HG03565 (cell line): ENCODE measurements at regions not wholly inside any gene's neighbourhood (a gene's known extent, or its start where the extent isn't known, plus 50 kb on each side); places are given as distances from the start of the nearest gene placed in this dataset.

Experiments used
- ATAC-seq: cut with Tn5 transposase; IDR thresholded peaks from one replicate; pipeline ENCODE4 v1.9.1; 2021; ENCODE audit warnings: mild to moderate bottlenecking, moderate library complexity; ENCODE audit not compliant: unreplicated experiment

DNA sequence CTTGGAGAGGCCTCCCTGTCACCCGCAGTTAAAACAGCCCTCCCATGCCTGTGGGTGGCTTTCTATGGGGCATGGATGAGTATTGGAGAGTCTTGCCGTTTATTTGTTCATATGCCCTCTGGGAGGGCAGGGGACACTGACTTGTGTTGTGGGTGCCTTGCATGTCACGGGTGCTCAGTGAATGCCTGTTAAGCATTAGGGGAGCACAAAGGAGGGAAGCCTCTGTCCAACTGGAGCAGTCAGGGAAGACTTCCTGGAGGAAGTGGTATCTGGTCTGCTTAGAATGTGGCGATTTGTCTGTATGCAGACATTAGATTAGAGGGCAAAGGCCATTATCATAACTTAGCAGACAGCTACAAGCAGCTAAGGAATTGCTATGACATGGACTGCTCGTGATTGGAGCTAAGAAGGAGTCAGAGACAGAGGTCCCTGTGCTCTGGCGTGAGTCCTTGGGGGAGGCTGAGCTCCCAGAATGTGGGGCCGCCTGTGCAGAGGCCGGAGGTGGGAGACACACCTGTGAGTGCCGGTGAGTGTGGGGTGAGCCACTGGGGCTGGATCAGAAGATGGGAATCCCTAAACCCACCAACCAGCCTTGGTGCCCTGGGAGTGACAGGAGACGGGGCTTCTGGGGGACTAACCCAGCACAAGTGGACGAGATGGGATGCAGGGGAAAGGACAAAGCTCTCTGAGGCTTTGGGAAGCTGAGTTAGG is 286.1 kb downstream of the SEC14L1 start:
- no peak for ATAC-seq

- ATAC-seq = no peak
These were observed 286.7 kb downstream of the SEC14L1 start for GRCh38 chr17:77427391-77427991.

DNA sequence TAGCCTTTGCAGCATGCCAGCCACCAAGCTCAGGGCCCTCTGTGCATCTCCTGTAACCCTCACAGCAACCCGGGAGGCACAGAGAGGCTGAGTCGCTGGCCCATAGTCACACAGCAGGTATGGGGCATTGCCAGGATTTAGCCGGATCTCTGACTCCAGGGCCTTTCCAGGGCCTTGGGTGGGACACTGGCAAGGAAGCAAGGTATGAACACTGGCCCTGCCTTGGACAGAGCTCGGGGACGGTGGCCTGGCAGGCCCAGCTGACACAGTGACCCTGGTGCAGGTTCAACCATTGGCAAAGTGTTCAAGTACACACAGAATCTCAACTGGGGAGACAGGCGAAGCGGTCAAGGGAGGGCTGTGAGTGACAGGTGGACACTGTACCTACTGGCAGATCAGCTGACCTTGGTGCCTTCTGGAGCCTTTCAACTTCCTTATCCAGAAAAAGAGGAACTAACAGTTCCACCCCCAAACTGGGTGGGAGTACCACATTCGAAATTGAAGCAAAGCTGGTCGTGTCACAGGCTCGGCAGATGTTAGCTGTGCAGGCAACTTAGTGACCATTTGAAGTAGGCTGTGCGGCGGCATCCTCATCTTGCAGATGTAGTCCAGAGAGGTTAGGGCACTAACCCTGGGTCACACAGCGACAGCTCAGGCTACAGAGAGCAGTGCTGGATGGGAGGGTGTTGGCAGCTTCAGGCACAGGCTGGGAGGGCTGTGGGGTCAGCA is 287.4 kb downstream of the SEC14L1 start:
- no peak for ATAC-seq

DNA sequence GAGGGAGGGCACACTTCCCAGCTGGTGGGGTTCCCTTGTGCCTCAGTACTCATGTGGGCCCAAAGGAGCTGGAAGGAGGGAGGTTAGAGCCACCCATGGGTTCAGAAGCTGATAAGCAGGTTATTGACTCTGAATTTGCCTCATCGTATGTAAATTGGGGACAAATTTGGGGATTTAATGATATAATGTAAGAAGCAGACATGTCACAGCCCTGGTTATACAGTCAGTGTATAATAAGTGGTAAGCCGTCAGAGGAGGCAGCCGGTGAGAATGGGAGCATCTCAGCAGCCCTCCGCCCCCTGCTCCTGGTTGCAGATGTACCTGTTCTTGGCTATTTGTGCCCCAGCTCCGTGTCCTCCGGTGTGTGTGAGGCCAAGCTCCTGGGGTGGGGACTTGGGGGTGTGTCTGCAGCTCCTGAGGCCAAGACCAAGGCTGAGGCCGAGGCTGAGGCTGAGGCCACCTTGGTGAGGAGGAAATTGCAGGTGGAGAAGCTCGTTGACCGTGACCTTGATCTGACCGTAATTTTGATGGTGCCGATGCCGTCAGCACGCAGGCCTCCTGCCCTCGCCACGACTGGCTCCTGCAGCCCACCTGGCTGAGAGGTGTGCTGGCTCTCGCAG is 288.1 kb downstream of the SEC14L1 start:
- ATAC-seq = no peak

DNA sequence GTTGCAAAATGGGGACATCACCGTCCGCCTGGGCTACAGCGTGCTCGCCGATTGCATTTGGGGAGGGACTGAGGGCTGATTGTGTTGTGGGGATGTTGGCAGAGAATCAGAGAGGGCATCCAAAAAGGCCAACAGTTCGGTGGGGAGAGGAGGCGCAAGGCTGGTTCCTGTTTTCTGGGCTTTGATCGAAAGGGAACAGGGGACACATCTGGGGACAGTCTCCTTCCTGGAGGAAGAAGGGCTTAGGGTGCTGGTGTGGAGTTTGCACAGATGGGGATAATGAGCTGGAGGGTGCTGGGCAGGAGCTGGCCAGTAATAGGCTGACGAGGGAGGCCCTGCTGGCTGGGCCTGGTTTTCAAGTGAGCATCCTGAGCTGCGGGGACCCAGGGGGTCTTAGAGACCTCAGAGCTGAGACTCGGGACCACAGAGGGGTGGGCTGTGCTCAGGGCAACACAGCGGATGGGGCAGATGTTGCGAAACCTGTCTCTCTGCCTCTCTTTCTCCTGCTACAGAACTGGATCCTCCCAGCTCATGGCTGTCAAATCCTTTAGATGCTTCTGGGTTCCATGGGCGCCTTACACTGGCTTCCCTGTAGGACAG is 288.7 kb downstream of the SEC14L1 start:
- no peak for ATAC-seq

DNA sequence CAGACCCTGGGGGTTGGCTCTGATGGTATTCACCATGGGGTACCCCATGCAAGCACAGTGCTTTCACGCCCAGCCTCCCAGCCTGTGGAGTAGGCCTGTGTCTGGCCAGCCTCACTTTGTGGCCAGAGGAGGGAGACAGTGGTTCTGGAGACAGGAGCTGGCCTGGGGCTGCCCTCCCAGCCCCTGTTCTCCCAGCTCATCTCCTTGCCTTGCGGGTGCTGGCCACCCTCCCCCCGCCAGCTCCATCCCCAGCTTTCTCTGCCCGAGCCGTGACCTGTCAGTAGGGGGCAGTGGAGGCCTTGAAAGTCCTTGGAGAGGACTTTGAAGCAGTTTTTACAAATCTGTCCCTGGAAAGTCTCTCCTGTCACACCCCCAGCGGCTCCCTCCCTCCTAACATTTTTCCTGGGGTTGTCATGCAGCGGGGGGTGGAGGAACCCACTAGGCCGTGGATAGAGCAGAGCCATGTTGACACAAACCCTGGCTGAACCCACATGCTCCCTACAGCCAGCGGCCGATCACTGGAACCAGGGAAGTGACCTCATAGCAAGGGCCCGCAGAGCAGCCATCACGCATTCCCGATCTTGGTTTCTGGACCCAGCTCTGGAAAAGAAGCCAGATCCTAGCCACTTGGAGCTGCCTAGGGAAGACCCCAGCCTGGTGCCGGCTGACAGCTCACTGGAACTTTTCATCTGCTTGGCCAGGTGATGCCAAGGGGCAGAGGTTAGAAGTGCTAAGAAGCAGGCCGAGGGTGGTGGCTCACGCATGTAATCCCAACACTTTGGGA is 289.4 kb downstream of the SEC14L1 start:
- no peak for ATAC-seq

DNA sequence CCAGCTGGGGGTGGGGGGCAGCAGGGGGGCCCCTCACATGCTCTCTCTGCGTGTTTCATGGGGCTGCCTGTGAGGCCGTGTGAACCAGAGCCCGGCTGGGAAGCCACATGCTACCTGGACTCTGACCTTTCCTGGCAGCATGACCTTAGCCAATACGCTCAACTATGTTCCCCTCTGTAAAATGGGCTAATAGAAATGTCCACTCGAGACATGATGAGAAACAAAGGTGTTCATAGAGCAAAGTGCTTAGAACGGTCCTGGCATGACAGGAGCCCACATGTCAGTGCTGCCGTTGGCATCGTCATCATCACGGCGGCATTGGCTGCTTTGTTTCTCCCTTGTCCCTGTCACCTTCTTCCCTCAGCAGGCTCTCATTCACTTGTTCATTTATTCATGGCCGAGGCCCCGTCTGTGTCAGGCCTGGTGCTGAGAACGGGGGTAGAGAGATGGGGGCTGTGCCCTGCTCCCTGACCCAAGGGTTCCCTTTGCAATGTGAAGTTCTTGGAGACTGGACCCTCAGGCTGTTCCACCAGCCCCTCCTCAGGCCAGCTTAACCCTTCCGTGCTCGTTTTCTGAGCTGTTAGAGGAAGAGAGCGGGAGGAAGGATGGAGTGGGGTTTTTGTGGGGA is 291.4 kb downstream of the SEC14L1 start:
- no peak for ATAC-seq

DNA sequence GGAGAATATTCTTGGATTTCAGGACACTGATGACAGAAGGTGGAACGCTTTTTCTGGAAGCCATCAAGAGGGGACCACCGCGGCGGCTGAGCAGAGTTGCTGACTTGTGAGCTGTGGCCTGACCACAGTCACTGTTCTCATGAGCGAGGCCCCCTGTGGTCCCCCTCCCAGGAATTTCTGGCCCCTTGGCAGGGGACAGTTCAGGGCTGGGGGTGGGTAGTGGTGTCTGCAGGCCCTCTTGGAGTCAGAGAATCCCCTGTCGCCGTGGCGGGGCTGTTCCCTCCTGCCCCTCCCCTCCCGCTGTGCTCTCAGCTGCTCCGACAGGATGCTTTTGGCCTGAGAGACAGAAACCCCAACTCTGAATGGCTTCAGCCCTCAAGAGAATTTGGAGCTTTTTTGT is 292.0 kb downstream of the SEC14L1 start:
- ATAC-seq = no peak

DNA sequence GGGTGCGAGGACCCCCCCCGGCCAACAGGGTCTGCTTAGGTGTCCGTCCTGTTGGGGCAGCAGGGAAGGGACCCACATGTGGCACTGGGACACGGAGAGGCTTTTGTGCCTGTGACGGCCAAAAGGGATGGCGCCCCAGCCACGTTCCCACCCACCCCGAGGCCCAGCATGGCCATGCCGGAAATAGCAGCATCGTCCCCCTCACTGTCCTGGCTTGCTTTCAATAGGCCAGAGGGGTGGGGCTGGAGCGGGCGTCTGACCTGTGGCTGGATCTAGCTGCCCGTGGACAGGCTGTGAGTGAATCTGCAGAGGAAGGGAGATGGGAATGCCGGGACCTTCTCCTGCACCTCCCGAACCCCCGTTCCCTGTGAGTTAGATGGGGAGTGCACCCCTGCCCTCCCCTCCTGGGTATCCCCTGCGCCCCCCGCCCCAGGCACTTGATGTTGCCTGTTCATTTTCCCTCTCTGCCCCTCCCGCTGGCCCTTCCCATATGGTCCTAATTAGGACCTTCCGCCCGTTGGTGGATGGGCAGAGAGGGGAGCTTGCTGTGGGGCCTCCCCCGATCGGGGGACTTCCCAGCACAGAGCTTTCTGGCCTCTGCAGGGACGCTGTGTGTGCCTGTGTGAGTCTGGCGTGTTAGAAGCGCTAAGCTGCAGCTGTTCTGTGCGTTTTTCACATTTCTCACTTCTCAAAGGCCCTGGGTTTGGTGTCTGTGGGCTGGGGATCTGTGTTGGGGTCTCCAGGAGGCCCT is 292.8 kb downstream of the SEC14L1 start:
- ATAC-seq = no peak

DNA sequence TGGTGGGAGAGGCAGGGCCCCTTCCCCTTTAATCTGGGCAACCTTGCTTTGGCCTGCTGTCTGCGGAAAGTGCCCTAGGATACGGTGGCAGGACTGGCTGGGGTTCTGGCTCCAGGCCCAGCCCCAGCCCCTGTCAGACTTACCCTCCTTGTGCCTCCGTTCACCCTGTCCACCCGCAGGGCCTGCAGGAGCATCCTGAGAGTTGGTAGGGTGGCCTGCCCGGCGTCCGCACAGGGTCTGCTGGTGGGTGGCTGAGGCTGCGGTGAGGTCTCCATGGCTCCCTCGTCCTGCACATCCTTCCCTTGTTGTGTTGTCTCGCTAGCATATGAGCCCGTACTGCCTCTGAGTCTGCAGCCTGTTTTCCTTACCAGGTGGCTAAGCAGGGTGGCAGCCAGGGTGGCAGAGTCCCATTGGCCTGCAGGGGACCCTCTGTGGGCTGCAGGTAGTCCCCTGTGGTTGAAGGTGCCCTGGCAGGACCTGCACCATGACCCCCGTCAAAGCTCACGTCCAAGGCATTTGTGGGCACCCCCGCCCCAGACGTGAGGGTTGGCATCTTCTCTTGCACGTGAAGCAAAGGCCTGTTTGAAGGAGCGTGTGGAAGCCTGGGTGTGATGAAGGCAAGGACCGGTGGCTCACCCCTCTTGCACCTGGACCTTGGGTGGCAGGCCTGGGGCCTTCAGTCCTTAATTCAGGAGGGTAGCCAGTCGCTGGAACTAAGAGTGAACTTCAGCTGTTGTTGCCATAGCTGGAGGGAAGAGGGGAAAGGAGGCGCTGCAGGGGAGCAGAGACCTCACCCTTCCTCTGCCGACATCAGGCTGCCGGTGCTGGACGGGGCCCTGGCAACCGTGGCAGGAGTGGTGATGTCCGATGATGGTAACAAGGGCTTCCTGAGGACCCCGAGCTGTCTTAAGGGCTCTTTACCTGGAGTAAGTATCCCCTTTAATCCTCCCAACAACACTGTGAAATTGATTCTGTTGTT is 293.7 kb downstream of the SEC14L1 start:
- ATAC-seq = no peak

DNA sequence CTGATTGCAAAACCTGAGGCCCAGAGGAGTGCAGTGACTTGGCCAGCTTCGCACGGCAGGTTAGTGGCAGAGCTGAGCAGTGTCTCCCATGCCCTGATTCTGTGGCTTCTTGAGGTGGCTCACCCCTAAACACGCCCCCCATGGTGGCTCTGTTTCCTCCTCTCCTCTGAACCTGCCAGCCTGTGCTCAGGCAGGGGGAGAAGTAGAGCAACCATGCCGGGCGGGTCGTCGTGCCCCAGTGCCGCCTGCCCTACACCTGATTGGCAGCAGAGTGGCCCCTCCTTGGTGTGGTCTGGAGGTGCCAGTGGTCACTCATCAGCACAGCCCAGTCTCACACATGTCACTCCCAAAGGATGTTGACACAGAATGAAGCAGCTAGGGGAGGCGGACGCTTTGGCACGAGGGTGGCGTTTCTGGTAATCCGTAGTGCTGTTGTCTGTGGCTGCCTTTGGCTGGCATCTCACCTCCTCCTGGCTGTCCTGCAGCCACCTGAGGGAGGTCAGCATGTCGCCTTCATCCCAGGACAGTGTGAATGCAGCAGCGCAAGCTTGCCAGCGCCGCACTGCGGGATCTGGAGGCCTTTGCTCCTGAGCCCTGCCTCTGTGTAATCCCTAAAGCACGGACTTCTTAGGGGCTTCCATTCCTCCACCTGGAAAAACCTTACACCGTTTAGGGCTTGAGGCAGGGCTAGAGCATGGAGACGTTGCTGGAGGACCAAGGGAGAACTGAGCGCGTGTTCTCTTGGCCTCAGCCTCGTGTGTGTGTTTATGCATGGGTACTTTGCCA is 294.7 kb downstream of the SEC14L1 start:
- ATAC-seq = no peak

DNA sequence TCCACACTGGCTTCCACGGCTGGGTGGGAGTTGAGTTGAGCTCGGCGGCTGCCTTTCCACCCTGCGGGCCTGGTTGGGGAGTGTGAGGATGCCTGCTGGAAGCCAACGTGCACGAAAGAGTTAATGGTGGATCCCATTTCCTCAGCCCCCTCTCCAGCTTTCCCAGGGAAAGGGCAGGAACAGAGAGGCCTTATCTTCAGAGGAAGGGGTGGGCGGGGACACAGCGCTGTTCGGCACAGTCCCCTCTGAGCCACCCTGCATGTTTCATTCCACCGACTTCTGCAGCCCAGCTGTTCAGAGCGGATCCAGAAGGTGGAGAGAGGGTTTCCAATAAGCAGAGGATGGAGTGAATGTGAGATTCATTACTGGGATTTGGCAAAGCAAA is 295.3 kb downstream of the SEC14L1 start:
- ATAC-seq = no peak

DNA sequence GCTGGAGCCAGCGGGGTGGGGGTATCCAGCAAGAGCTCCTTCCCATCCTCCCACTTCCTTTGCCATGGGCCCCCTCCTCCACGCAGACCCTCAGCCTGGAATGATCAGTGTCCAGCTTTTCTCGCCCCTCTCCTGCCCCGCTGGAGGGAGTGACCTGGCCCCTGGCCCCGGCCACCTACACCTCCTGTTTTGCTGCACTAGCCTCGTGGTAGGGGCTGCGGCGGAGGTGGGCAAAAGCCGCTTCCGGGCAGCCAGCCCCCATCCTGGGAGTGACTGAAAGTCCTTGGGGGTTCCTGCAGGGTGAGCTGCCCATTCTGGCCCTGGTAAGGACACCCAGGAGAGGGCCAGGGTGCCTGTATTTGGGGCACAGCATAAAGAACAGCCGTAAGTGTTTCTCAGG is 295.7 kb downstream of the SEC14L1 start:
- no peak for ATAC-seq

- no peak for ATAC-seq
These were observed 296.2 kb downstream of the SEC14L1 start for GRCh38 chr17:77437017-77437416.

- no peak for ATAC-seq
These were observed 297.0 kb downstream of the SEC14L1 start for GRCh38 chr17:77437747-77438146.

DNA sequence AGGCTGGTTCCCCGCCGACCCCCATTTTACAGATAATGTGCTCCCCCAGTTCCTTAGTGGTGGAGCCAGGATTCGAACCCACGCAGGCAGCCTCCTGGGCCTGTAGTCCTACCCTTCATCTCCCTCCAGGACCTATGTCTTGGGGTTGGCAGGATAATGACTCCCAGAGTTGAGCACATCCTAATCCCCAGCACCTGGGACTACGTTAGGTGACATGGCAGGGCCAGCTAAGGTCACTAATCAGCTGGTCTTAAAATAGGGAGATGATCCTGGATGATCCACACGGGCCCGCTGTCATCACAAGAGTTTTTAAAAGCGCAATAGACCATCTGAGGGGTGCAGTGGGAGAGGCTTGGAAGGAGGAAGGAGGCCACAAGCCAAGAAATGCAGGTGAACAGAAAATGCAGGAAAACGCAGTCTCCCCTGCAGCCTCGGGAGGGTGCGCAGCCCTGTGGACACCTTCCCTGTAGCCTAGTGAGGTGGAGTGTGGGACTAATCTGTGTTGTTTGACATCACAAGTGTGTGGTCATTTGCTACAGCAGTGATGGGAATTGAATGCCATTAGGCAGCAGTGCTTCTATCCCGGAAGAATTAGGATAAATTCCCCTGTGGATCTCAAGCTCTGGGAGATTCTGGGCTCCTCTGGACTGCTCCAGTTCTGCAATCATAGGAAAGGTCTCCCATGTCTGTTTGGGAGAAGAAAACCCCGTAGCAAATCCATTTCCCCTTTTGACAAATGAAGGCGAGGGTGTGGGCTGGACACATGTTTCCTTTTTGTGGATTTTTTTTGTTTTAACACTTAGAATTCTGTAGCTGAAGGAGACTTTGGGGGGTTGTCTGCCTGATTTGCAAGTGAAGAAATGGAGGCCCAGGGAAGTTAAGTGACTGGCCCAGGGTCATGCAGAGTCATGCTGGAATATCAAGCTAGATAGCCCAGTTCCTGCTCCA is 297.7 kb downstream of the SEC14L1 start:
- ATAC-seq = no peak
